HPDE6-E6E7 (cell line): ENCODE measurements at regions not wholly inside any gene's neighbourhood (a gene's known extent, or its start where the extent isn't known, plus 50 kb on each side); places are given as distances from the start of the nearest gene placed in this dataset.

Experiments
- DNase-seq: peaks from one replicate; pipeline ENCODE4 v3.0.0; 2011; ENCODE audit warnings: missing footprints; ENCODE audit errors: extremely low spot score

DNA sequence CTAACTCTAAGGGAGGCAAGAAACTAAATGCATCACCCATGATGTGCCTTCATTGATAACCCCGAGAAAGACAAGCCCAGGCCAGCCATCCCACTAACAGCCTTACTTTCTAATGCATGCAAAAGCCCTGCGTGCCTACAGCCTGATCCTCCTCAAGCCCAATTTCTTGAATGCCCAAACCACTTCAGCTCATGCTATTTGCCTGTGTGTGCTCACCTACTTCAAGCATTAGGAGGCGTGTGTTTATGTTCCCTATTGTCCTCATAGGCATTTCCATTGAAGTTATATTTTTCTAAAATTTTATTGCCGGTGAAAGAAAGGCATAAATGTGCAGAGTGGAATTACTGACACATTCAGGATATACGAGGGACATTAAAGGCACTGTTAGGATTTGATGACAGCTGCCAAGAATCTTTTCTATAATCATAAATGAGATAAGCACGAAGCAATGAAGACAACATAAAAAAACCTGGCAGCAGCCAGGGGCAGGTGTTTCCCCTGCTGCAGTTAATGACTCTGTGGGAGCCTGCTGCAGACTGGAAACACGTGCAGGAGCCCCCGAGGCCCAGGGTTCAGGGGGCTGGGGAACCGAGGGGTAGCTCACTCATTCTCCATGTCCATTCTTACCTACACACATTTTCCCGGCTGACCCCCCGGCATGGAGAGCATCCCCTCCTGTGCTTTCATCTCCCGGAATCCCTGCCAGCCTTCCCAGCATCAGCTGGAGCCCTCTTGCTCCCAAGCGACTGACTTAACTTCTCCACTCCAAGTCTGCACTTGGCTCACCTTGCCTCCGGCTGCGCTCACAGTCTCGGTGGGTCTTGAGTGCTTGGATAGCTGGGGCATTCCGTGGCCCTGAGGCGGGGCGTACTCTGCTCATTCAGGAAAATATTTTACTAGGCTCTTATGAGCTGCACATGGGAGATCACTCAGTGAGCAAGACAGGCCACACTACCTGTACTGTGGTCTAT, 292.3 kb upstream of the SIX2 start:
- no peak for DNase-seq

DNA sequence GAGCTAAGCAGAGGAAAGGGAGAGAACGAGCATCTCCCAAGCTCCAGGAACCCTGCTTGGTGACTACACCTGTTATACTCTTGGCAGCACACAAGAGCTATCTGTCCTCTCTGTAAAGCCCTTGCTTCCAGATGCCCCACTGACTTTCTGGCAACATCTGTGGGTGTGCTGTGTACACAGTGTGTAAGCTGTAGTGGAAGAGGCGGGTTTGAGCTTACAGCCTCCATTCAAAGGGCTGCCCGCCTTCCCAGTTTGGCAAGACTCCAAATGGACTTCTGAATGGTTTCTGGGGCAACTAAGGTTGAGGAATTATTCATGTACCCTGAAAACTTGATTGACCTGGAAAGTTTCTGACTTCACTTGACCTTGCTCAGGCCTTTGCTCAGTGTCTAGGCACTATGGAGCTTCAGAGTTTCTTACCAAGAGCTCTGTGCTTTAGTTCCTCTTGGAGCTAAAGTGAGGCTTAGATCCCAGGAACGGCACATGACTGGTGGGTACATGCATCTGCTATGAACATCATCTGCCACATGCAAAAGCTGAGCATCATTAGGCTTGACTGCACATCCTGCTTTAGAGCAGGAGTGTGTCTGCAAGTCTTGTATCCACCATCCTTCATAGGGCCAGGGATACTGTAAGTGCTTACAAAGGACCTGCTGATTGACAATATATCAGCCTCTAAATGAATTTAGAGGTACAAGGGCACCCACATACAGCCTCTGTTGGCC, 290.9 kb upstream of the SIX2 start:
- DNase-seq, result no peak

DNA sequence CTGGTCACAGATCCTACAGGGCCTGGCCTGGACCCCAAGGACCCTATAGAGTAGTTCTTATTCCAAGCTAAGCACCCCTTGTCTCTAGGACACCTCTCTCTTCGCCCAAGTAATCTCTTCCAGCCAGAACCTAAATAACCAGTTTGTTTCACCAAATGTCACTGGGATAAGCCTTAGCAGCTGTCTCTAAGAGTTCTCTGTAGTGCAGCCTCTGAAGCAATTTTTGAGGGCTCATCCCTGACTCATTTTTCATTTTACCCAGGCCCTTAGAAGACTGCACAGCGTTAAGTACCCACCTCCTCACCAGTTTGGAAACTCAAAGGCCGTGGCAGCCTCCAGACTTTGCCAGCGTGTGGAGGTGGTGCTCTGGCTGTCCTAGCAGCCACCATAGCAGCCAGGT, 290.1 kb upstream of the SIX2 start:
- no peak for DNase-seq

DNA sequence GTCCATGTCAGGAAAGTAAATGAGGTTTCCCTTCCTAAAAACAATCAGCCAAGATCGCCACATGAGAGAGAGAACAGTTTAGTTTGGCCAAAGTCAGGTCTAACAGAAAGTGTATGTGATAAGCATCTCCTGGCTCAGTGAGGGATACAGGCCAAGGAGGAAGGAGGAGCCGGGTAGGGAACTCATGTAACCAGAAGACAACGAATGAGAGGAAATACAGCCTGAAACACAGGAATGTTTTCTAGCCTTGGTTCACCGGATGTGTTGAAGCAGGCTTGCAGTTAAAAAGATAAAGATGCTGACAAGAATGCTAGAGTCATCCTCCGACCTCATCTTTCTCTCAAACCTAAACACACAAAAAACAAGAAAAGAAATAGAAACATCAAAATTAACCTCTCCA, 283.9 kb upstream of the SIX2 start:
- no peak for DNase-seq

DNA sequence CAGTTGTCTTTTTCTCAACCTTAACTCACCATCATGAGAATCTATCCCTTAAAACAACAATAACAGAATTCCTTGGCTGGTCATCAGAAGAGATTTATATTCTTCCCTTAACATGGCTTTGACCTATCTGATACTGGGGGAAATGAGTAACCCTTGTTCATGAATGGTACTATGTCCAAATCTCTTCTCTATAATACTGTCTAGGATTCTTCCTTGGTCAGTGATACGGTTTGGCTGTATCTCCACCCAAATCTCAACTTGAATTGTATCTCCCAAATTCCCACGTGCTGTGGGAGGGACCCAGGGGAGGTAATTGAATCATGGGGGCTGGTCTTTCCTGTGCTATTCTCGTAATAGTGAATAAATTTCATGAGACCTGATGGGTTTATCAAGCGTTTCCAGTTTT, 282.0 kb upstream of the SIX2 start:
- no peak for DNase-seq

DNA sequence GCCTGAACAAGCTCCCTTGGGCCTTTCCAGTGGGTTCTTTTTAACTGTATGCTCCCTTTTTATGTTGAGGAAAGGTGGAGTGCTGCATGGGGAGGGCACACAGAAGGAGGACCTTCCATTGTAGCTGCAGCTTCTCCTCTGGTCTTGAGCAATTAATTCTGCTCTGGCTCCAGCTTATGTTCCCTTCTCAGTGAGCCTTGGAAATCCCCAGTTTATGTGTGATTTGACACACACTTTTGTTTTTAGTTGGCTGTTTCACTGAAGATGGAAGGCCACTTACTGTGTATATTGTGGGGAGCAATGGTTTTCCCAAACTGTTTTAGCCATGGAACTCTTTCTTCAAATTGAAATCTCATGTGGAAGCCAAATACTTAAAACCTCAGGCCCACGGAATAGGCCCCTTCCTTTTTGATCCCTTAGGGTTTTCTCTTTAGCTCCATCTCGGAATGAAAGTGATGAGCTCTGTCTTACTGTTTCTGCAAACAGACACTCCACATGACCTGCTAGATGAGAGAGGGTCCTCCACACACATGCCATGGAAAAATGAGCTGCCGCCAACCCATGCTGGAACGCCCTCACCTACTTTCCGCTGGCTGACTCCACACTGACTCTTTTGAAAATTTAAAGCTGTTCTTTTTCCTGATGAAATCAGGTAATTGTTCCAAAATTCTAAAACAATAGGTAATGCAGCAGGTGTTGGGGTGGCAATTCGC, 280.9 kb upstream of the SIX2 start:
- no peak for DNase-seq

DNA sequence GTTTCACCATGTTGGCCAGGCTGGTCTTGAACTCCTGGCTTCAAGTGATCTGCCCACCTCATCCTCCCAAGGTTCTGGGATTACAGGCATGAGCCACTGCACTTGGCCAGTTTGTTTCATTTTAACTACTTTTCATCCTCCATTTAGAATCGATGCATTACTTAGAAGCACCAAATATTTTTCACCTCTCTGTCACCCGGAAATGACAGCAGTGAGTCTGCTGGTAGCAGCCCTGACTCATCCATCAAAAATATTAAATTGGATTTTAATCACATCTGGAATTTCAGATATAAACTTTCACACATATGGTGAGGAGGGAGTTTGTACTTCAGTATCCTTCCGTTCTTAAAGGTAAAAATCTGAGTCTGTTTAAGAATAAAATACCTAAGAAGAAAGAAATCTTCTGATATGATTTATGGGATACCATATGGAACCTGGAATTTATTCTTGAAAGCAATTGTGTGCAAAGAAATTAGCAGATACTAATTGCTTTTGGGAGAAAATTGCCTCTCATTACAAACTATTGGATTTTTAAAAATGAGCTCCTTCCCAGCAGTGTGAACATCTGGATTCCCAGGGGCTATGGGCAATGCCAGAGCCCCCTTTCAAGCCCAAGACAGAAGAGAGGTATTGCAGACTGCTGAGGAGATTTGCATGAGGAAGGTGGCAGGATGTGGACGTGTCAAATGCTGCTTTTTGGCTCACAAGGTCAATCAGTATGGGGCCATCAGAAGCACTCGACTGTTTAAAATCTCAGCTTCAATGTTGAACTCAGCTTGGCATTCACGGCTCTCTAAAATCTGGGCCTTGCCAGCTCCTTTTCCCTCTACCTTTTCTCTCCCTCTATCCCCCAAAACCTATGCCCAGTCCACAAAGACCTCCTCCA, 279.5 kb upstream of the SIX2 start:
- no peak for DNase-seq

DNA sequence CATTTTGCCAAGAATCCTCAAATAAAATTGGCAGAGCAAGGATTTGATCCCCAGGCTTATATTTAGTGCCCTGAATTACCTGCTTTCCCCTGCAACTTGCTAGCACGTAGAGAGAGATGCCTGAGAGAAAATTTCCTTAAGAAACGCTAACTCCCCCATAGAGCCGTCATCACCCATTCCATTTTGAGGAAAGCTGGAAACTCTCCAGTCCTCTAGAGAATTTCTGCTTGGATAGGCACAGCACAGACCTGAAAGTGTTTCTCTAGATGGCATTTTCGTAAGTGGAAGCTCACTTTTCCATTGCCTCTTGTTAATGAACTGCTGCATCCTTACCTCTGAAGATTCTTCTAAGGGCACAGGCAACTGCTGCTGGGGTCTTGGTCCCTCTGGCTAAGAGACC, 277.8 kb upstream of the SIX2 start:
- no peak for DNase-seq

DNA sequence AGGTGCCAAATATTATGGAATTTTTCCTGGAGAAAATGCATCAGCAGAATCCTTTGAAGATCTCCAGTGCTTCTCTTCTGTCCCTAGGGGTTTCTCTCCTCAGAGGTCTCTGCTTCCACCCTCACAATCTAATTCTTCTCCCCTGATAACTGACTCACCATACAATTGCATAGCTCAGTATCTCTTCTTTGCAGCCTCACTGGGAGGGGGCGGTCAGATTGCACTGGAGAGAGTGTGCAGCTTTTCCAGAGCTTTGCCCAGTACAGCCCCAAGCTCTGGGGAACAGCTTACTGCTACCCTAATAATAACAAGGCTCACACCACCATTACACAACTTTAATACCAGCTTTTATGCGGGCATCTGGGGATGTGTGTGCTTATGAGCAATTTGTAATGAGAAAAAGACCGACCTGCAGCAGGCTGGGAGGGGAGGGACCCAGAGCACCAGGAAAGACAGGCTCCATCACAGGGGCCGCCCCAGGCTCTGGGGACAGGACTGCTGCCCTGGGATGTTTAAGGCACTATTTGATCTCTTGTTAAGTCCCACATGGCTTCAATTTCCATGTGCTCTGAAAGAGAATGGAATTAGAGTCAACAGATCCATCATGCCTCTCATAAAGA, 276.6 kb upstream of the SIX2 start:
- DNase-seq, result no peak

DNA sequence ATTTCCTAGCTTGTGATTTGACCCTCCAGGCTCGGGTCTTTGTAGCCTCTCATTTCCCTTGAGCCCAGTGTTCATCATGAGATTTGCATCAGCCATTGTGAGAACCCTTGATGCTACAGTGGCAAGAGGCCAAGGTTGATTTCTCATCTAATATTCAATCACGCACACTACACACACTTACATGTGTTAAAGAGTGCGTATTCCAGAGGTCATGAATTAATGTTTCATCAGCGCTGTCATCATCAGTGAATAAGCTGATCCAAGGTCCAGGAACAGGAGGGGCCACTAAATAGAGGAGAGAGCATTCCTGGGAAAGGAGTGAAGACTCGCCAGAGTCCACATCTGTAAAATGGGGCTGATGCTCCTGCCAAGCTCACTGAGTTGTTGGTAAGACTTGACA, 276.1 kb upstream of the SIX2 start:
- DNase-seq, result no peak

DNA sequence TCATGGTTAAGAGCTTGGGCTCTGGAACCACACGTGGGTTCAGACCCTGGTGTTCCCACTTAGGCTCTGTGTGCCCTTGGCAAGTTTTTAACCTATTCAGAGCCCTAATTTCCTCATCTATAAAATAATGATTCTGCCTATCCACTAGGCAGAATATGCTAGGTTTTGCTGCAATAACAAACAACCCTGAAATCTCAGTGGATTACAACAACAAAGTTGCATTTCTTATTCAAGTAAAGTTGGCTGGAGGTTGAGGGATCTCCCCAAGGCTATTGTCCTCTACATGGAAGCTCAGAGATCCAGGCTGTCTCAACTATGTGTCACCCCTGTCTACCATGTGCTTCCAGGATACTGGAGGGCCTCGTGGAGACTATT, 275.4 kb upstream of the SIX2 start:
- no peak for DNase-seq

DNA sequence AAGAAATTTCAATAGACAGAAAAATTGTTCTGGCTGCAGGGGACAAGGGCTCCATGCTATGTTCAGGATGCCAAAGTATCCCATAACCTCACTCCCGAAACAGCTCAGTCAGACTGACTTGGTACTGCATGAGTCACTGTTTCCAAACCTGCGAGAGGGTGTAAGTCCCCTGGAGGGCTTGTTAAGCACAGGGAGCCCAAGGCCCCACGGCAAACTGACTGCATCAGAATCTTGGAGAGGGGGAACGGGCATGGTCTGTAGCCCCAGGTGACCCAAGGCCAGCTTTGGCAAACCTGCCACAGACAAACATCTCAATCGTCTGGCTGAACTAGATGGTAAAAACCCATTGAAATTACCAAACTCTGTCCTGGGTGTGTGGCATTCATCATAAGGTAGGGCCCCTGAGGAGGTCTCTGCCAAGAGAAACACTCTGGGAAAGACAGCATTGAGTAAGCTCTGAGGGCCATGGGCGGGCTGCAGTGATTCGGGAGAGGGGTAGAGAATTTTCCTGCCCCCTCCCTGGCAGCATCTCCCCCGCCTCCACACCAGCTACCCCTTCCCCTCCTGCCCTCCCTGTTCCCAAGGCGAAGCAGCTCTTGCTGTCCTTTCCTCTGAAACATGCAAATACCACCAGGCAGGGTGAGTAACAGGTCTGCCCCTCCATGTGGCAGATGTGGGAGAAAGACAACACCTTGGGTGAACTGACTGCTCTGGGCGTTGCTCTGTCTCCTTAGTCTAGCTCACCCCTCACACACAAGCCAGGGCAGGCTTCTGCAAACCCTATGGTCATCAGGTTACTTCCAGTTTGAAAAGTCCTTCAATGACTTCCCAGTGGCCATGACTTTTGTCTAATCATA, 274.7 kb upstream of the SIX2 start:
- DNase-seq, result peak; percentile 56

DNA sequence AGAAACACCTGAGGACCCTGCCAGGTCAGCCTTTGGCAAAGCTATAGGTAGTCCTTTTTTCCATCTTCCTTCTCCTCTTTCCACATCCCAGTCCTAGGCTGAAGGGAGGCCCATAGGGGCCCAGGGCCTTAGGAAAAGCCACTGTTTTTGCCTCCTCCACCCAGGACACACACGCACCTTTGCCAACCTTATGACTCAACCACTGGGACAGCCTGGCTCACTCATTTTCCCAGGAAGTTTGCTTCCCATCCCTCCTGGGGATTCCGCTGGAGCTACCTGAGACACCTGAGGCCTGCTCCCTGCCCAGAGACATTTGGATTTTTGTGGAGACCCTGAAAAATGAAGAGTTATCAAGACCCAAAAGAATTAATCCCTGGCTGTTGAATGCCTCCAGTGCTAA, 273.4 kb upstream of the SIX2 start:
- DNase-seq, result no peak

DNA sequence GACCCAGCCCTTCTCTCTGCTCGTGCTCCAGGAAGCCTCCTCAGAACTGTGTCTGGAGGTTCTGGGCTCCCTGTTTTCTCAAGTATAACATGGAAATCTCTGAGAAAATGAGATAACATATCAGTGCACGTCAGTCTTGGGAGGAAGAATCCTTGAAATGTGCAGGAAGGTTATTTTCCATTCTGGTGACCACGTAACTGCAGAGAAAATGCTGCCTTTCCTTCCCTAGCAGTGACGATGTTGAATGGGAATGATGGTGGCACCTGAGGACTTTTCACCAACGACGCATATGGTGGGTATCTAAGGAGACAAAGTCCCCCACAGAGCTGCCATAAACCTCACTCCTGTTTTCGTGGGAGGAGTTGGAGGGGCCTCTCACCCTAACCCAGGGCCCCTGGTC, 272.1 kb upstream of the SIX2 start:
- DNase-seq, result no peak

DNA sequence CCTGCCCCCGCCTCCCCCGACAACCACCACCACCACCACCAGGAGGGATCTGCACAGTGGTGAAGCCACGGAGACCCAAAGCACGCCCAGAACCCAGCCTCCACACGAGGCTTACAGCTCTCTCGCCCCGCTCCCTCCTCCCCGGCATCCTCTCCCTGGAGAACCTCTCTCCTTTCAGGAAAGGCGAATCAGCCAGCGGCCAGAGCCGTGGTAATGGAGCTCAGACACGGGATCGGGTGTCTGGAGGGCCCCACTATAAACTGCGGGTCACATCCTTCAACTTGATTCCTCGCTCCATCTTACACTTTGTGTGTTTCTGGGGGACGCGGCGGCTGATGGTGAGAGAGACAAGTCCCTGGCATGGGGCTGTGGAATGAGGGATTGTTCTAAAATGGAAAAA, 271.5 kb upstream of the SIX2 start:
- DNase-seq, result no peak

DNA sequence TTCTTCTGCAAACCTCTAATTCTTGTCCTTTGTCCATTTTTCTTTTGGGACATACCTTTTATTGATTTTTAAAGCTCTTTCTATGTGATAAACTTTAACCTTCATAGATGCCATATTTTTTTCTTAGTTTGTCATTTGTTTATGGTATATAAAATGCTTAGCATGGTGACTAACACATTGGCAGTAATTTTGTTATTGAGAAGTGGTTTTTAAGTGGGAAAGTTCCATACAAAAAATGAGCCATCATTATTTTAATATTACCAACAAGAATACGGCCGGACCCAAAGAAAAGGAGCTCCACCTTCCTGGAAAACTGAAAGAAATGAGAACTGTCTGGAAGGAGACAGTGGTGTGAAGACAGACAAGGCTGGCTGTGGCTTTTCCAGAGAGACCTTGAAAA, 270.1 kb upstream of the SIX2 start:
- no peak for DNase-seq

DNA sequence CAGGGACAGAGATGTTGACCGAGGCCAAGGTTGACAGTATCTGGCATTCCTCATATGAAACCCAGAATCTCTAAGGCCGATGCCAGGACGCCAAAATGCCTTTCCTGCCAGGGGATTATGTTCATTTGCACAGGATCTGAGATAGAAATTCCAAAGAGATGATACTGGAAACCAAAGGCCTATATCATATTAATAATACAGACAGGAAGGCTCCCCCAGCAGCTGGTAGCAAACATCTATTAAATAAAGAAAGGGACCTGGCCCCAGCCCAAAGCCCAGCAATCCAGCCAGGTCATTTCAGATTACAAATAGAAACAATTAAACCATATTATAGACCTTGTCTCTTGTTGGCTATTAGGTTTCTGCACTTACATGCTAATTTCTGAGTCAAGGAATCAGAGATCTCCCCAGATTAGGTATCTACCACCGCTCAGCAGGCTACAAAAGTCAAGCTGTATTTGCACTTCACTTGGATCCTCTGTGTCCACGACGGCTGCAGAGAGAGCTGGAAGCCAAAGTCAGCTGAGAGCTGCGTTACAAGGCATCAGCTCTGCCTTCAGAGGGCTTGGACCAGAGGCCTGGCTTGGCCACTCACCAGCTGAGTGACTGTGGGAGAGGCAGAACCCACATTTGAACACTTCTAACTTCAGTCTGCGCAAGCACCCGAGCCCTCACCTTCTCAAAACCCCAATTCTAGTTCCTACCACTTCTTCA, 269.3 kb upstream of the SIX2 start:
- no peak for DNase-seq

DNA sequence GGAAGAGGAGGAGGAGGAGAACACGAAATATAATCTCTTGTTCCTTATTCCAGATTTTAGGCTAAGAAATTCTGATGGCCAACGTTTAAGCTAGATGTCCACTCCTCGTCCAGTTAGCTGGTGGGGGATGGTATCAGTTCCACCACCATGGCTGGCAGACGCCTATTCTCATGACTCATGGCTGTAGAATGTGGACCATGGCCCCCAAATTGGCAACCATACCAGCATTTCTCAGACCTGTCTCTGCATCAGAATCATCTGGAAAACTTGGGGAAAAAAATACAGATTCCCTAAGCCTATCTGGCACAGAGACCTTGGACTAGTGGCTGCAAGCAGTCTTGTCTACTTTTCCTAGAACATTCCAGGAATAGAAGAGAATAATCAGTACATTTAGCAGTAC, 267.7 kb upstream of the SIX2 start:
- DNase-seq, result no peak

DNA sequence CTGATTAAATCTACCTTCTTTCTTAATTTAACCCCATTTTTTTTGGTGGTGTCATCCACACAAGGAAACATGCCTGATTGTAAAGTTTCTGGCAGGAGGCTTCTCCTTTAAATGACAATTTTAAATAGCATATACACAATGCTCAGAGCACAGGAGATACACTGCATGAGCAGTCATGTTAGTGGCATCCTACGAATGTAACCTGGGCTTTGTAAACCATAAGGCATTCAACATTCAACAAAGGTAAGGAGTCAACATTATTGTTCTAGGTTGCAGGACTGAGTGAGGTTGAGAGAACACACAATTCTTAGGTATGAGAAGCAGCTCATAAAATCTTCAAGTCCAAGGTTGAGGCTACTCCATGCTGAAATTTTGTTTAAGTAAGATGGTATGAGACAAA, 266.6 kb upstream of the SIX2 start:
- DNase-seq, result peak; percentile 48
